ENCODE measurements at regions not wholly inside any gene's neighbourhood (a gene's known extent, or its start where the extent isn't known, plus 50 kb on each side); places are given as distances from the start of the nearest gene placed in this dataset.

- no peak for TF ChIP-seq CTCF (optimal IDR thresholded peaks at IDR 0.05 in 1 of 3, IDR thresholded peaks at IDR 0.05 in 1 of 3, conservative IDR thresholded peaks at IDR 0.05 in 1 of 3; ENCODE audit: extremely low read depth in 1 of 3, insufficient read depth in 2 of 3, low read length in 3 of 3)
- TF ChIP-seq EZH2 (IDR thresholded peaks at IDR 0.05; ENCODE audit: low read length), result no peak
Measured at GRCh38 chr13:111568290-111568689, 247.8 kb downstream of the TEX29 start.

Data from keratinocyte (primary cell).